ENCODE measurements at regions not wholly inside any gene's neighbourhood (a gene's known extent, or its start where the extent isn't known, plus 50 kb on each side); places are given as distances from the start of the nearest gene placed in this dataset.

DNA sequence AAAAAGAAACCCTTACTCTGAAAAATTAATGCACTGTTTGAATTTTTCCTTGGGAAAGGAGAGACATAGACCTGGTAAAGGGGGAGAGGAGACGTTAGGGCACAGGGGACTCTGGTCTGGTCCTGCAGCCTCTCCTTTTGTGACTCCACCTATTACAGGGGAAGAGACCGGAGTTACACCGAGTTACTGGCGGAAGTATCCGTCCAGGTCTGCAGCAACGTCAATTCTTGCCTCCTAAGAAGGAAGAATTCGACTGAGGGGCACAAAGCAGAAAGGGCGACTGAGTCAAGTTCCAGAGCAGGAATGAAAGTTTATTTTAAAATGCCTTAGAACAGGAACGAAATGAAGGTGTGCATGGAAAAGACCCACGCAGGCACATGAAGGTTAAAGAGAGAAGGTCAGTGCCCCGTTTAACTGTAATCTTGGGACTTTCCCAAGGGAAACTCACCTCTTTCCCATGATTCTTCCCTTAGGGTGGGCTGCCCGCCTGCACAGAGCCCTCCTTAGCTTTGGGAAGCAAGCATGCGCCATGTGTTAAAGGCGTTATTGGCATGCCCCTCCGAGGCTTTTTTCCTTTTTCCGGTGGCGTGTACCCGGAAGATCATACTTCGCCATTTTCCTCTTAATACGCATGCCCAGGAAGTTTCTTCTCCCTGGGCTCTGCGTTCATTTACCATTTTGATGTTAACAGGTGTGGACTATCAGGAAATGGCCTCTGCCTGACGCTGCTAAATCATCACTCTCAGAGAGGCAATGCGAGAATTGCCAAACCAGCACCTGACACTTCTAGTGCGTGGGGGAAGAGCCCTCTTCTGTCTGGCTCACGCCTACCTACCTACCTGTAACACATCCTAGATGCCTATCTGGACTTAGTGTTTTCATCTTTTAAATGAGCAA is 409.6 kb upstream of the PAPPA start:
- H3K27me3 ChIP-seq (ENCODE audit: control insufficient read depth, insufficient read depth, low read length) = no peaks in the 10 kb centered on the region
- ChIA-PET CTCF (interaction anchor here (0.6 kb wide), 1 partner anchor 904 kb away, joined by 3 read pairs; no protein-coding TSS in a partner anchor), POLR2A (no interaction called here)
- no peak overlapping the region for H3K4me3 ChIP-seq (ENCODE audit: low read depth, low read length)
- TF ChIP-seq, protein P1, sequence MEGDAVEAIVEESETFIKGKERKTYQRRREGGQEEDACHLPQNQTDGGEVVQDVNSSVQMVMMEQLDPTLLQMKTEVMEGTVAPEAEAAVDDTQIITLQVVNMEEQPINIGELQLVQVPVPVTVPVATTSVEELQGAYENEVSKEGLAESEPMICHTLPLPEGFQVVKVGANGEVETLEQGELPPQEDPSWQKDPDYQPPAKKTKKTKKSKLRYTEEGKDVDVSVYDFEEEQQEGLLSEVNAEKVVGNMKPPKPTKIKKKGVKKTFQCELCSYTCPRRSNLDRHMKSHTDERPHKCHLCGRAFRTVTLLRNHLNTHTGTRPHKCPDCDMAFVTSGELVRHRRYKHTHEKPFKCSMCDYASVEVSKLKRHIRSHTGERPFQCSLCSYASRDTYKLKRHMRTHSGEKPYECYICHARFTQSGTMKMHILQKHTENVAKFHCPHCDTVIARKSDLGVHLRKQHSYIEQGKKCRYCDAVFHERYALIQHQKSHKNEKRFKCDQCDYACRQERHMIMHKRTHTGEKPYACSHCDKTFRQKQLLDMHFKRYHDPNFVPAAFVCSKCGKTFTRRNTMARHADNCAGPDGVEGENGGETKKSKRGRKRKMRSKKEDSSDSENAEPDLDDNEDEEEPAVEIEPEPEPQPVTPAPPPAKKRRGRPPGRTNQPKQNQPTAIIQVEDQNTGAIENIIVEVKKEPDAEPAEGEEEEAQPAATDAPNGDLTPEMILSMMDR (IDR thresholded peaks at IDR 0.05; ENCODE audit: low read depth, low read length) = no peak
- no peak overlapping the region for H3K27ac ChIP-seq (ENCODE audit: low read depth, low read length)
- no peak for DNase-seq (ENCODE audit: low read depth, low spot score)
- no peaks in the 10 kb centered on the region for H3K9me3 ChIP-seq (ENCODE audit: control insufficient read depth, insufficient read depth, low read length)

DNA sequence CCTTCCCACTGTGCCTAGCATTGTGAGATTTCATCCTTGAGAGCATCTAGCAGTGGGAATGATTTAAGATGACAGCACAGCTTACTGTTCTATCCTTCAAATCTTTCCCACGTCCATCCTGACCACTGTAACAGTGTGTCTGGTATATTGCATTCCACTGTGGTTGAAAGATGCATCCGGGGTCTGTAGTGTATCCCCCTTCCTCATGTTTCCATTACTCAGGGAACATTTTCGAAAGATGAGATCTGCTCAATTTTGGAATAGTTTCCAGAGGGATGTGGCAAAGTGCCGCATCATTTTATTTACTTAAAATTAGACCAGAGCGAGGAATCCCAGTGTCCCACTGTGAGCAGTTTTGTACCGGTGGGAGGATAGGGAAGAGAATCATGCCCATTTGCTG is 407.1 kb upstream of the PAPPA start:
- H3K4me3 ChIP-seq (ENCODE audit: low read depth, low read length) = no peak overlapping the region
- H3K27ac ChIP-seq (ENCODE audit: low read depth, low read length) = no peak overlapping the region
- H3K27me3 ChIP-seq (ENCODE audit: control insufficient read depth, insufficient read depth, low read length) = no peaks in the 10 kb centered on the region
- CTCF ChIA-PET = no interaction called here
- no peak for DNase-seq (ENCODE audit: low read depth, low spot score)
- H3K9me3 ChIP-seq (ENCODE audit: control insufficient read depth, insufficient read depth, low read length) = no peaks in the 10 kb centered on the region
- TF ChIP-seq, protein P1 (IDR thresholded peaks at IDR 0.05; ENCODE audit: low read depth, low read length) = no peak
- POLR2A ChIA-PET = no interaction called here

GRCh38 chr9:115747731-115748130 is 405.9 kb upstream of the PAPPA start:
- ChIA-PET POLR2A (no interaction called here), CTCF (no interaction called here)
- Histone ChIP-seq H3K27ac (ENCODE audit: low read depth, low read length) (no peak overlapping the region), H3K4me3 (ENCODE audit: low read depth, low read length) (no peak overlapping the region), H3K9me3 (ENCODE audit: control insufficient read depth, insufficient read depth, low read length) (no peaks in the 10 kb centered on the region), H3K27me3 (ENCODE audit: control insufficient read depth, insufficient read depth, low read length) (no peaks in the 10 kb centered on the region)
- TF ChIP-seq, protein P1 (IDR thresholded peaks at IDR 0.05; ENCODE audit: low read depth, low read length) = no peak
- no peak for DNase-seq (ENCODE audit: low read depth, low spot score)

GRCh38 chr9:115756736-115757135 is 396.9 kb upstream of the PAPPA start:
- DNase-seq (ENCODE audit: low read depth, low spot score) = no peak
- no peak overlapping the region for H3K27ac ChIP-seq (ENCODE audit: low read depth, low read length)
- no peaks in the 10 kb centered on the region for H3K27me3 ChIP-seq (ENCODE audit: control insufficient read depth, insufficient read depth, low read length)
- H3K9me3 ChIP-seq (ENCODE audit: control insufficient read depth, insufficient read depth, low read length) = no peaks in the 10 kb centered on the region
- ChIA-PET CTCF (no interaction called here), POLR2A (no interaction called here)
- TF ChIP-seq, protein P1 (IDR thresholded peaks at IDR 0.05; ENCODE audit: low read depth, low read length) = no peak
- H3K4me3 ChIP-seq (ENCODE audit: low read depth, low read length) = no peak overlapping the region

GRCh38 chr9:115757461-115757860 is 396.1 kb upstream of the PAPPA start:
- H3K27ac ChIP-seq (ENCODE audit: low read depth, low read length) = no peak overlapping the region
- TF ChIP-seq, protein P1 (IDR thresholded peaks at IDR 0.05; ENCODE audit: low read depth, low read length) = no peak
- H3K4me3 ChIP-seq (ENCODE audit: low read depth, low read length) = no peak overlapping the region
- H3K27me3 ChIP-seq (ENCODE audit: control insufficient read depth, insufficient read depth, low read length) = no peaks in the 10 kb centered on the region
- POLR2A ChIA-PET = no interaction called here
- CTCF ChIA-PET = interaction anchor here (1.7 kb wide), 1 partner anchor 164 kb away, joined by 7 read pairs; no protein-coding TSS in a partner anchor
- H3K9me3 ChIP-seq (ENCODE audit: control insufficient read depth, insufficient read depth, low read length) = no peaks in the 10 kb centered on the region
- no peak for DNase-seq (ENCODE audit: low read depth, low spot score)
